SK-N-SH (cell line): ENCODE measurements at regions not wholly inside any gene's neighbourhood (a gene's known extent, or its start where the extent isn't known, plus 50 kb on each side); places are given as distances from the start of the nearest gene placed in this dataset.
A peak's percentile ranks its signal among the peaks of the same experiment; 100 is the strongest.

ENCODE experiments used
- CTCF ChIA-PET: fragments of 300-600, 350-600 bp; formaldehyde crosslinking; extraction: SDS; loops from one replicate; lab custom pipeline; 2021; lab: Yijun Ruan, JAX
- POLR2A ChIA-PET: fragments of 350-600 bp; sonication (Branson Sonifier 250); formaldehyde crosslinking; extraction: SDS; loops from one replicate; lab custom pipeline; 2020; ENCODE audit warnings: antibody characterized with exemption, inconsistent platforms; lab: Yijun Ruan, JAX
- DNase-seq: peaks from one replicate; pipeline ENCODE4 v3.0.0; 2012
- H2AFZ ChIP-seq: fragments of 200-600 bp; sonication (generic); 2 replicates; pipeline ENCODE4 v1.8.1; 2016; ENCODE audit warnings: antibody characterized with exemption, mild to moderate bottlenecking, low read depth
- H3F3A ChIP-seq: fragments of 200-600 bp; sonication (generic); replicated peaks from 2 replicates; pipeline ENCODE3; 2016; ENCODE audit warnings: antibody characterized with exemption, mild to moderate bottlenecking; ENCODE audit not compliant: insufficient read depth
- H3K27ac ChIP-seq, 2 experiments: fragments of 200-500 bp in 1 of 2; fragments of 200-600 bp in 1 of 2; sonication (Bioruptor generic) in 1 of 2; sonication (generic), shearing (Covaris generic) in 1 of 2; 2 replicates each; pipeline versions ENCODE4 v1.5.1 to v1.6.1; 2014 to 2016; ENCODE audit warnings: low read depth in 2 of 2, inconsistent platforms in 1 of 2, low read length in 1 of 2, mild to moderate bottlenecking in 1 of 2, mixed read lengths in 1 of 2
- H3K27me3 ChIP-seq: fragments of 200-600 bp; sonication (generic), shearing (Covaris generic); 2 replicates; pipeline ENCODE4 v1.6.1; 2016; ENCODE audit warnings: mixed run types; ENCODE audit not compliant: insufficient read depth
- H3K36me3 ChIP-seq, 2 experiments: fragments of 200-500 bp in 1 of 2; fragments of 200-600 bp in 1 of 2; sonication (Bioruptor generic) in 1 of 2; sonication (generic) in 1 of 2; replicated peaks in 1 of 2; 2 replicates each; pipeline versions ENCODE3 to v1.5.1; 2014 to 2016; ENCODE audit warnings: low read length in 1 of 2, mild to moderate bottlenecking in 1 of 2; ENCODE audit not compliant: insufficient read depth in 2 of 2, control insufficient read depth in 1 of 2
- H3K4me1 ChIP-seq, 2 experiments: fragments of 200-500 bp in 1 of 2; fragments of 200-600 bp in 1 of 2; sonication (Bioruptor generic) in 1 of 2; sonication (generic), shearing (Covaris generic) in 1 of 2; 2 replicates each; pipeline versions ENCODE4 v1.5.1 to v1.6.1; 2014 to 2016; ENCODE audit warnings: low read depth in 1 of 2, low read length in 1 of 2, mixed run types in 1 of 2; ENCODE audit not compliant: insufficient read depth in 2 of 2, control insufficient read depth in 1 of 2
- H3K4me2 ChIP-seq: fragments of 200-600 bp; sonication (generic), shearing (Covaris generic); 2 replicates; pipeline ENCODE4 v1.6.1; 2017; ENCODE audit warnings: mixed run types
- H3K4me3 ChIP-seq, 2 experiments: fragments of 200-500 bp in 1 of 2; fragments of 200-600 bp in 1 of 2; sonication (Bioruptor generic) in 1 of 2; sonication (generic), shearing (Covaris generic) in 1 of 2; 2 replicates each; pipeline versions ENCODE4 v1.5.1 to v1.8.1; 2014 to 2016; ENCODE audit warnings: low read depth in 2 of 2, inconsistent platforms in 1 of 2, low read length in 1 of 2, mild to moderate bottlenecking in 1 of 2, mixed read lengths in 1 of 2, moderate library complexity in 1 of 2
- H3K79me2 ChIP-seq: fragments of 200-600 bp; sonication (generic); 2 replicates; pipeline ENCODE4 v1.8.1; 2017; ENCODE audit warnings: mild to moderate bottlenecking; ENCODE audit not compliant: insufficient read depth
- H3K9ac ChIP-seq: fragments of 200-600 bp; sonication (generic); 2 replicates; pipeline ENCODE4 v1.6.1; 2017; ENCODE audit warnings: mixed run types
- H3K9me2 ChIP-seq: fragments of 200-600 bp; sonication (generic); 2 replicates; pipeline ENCODE4 v1.6.1; 2017; ENCODE audit warnings: mixed run types
- H3K9me3 ChIP-seq: fragments of 200-600 bp; sonication (generic); 2 replicates; pipeline ENCODE4 v1.6.1; 2017; ENCODE audit warnings: mixed run types, mild to moderate bottlenecking, moderate library complexity
- H4K20me1 ChIP-seq: fragments of 200-600 bp; sonication (generic); 2 replicates; pipeline ENCODE4 v1.6.1; 2017; ENCODE audit warnings: mild to moderate bottlenecking, mixed run types; ENCODE audit not compliant: insufficient read depth
- CTCF ChIP-seq: fragments of 200-600 bp; sonication (generic); IDR thresholded peaks from 2 replicates; pipeline ENCODE4 v1.6.1; 2017; ENCODE audit warnings: antibody characterized with exemption, mild to moderate bottlenecking, moderate library complexity
- EP300 ChIP-seq, 2 experiments: IDR thresholded peaks; 2 replicates each; pipeline versions ENCODE4 v1.4.0 to v1.6.1; 2012; ENCODE audit warnings: borderline replicate concordance in 1 of 2, low read depth in 1 of 2, low read length in 1 of 2
- EZH2phosphoT487 ChIP-seq: fragments of 200-600 bp; sonication (generic); IDR thresholded peaks from 2 replicates; pipeline ENCODE4 v1.6.1; 2017; ENCODE audit warnings: low read depth, mixed run types, mild to moderate bottlenecking, antibody characterized with exemption, moderate library complexity, borderline replicate concordance
- FOXJ3 ChIP-seq: sonication (generic); formaldehyde crosslinking; IDR thresholded peaks from 2 replicates; pipeline ENCODE4 v1.5.1; 2020; ENCODE audit warnings: mild to moderate bottlenecking, missing genetic modification reagents
- GATA2 ChIP-seq: sonication (generic); formaldehyde crosslinking; IDR thresholded peaks from 2 replicates; pipeline ENCODE4 v1.5.0; 2020; ENCODE audit warnings: mild to moderate bottlenecking, missing genetic modification reagents
- IRF3 ChIP-seq: fragments of 150-350 bp; IDR thresholded peaks from 2 replicates; pipeline ENCODE4 v1.6.1; 2016; ENCODE audit warnings: mild to moderate bottlenecking, low read depth, low read length
- MEF2A ChIP-seq: IDR thresholded peaks from 2 replicates; pipeline ENCODE4 v1.4.0; 2012; ENCODE audit warnings: low read depth, borderline replicate concordance
- MXI1 ChIP-seq: IDR thresholded peaks from 2 replicates; pipeline ENCODE4 v1.6.1; 2012; ENCODE audit warnings: mild to moderate bottlenecking, low read depth, low read length, improper control_type of control experiment
- NFIC ChIP-seq: IDR thresholded peaks from 2 replicates; pipeline ENCODE4 v1.4.0; 2012; ENCODE audit warnings: borderline replicate concordance
- POLR2AphosphoS5 ChIP-seq: IDR thresholded peaks from 2 replicates; pipeline ENCODE4 v1.6.1; 2012; ENCODE audit warnings: low read depth, low read length
- RAD21 ChIP-seq: IDR thresholded peaks from 2 replicates; pipeline ENCODE4 v1.6.1; 2012; ENCODE audit warnings: mild to moderate bottlenecking, low read length
- RCOR1 ChIP-seq: fragments of 150-350 bp; IDR thresholded peaks from 2 replicates; pipeline ENCODE4 v1.6.1; 2017; ENCODE audit warnings: antibody characterized with exemption, low read length
- RXRA ChIP-seq: IDR thresholded peaks from 2 replicates; pipeline ENCODE4 v1.4.0; 2012; ENCODE audit warnings: low read depth, mild to moderate bottlenecking, borderline replicate concordance
- SIN3A ChIP-seq: IDR thresholded peaks from 2 replicates; pipeline ENCODE4 v1.6.1; 2012; ENCODE audit warnings: low read depth, mild to moderate bottlenecking, low read length, moderate library complexity, borderline replicate concordance
- TAF1 ChIP-seq: IDR thresholded peaks from 2 replicates; pipeline ENCODE4 v1.6.1; 2012; ENCODE audit warnings: low read depth, mild to moderate bottlenecking, low read length, moderate library complexity, borderline replicate concordance
- TEAD4 ChIP-seq: IDR thresholded peaks from 2 replicates; pipeline ENCODE4 v1.4.0; 2012; ENCODE audit warnings: mild to moderate bottlenecking, borderline replicate concordance; ENCODE audit not compliant: insufficient read depth
- USF2 ChIP-seq: fragments of 150-350 bp; IDR thresholded peaks from 2 replicates; pipeline ENCODE4 v1.6.1; 2017; ENCODE audit warnings: antibody characterized with exemption, low read length, low read depth, borderline replicate concordance
- YY1 ChIP-seq: IDR thresholded peaks from 2 replicates; pipeline ENCODE4 v1.4.0; 2012; ENCODE audit warnings: low read depth, mild to moderate bottlenecking
- WGBS: methylation state at CpG from one replicate; pipeline ENCODE4 v1.1.6; 2017; ENCODE audit warnings: low lambda C conversion rate; 5-methylcytosine and 5-hydroxymethylcytosine counted together

GRCh38 chr5:93303291-93303691, 277.7 kb downstream of the NR2F1-AS1 start (continued):
- TF ChIP-seq EZH2phosphoT487, result no peak
- 0 out of 2 replicates have a peak, but pooled peaks have one; percentile 39 for TF ChIP-seq FOXJ3 (CRISPR knock-in tag)
- peak; percentile 70 for TF ChIP-seq GATA2 (CRISPR knock-in tag)
- TF ChIP-seq IRF3, result no peak
- TF ChIP-seq YY1, result no peak
- TF ChIP-seq SIN3A, result no peak
- TF ChIP-seq MEF2A, result no peak
- TF ChIP-seq NFIC, result no peak

DNA sequence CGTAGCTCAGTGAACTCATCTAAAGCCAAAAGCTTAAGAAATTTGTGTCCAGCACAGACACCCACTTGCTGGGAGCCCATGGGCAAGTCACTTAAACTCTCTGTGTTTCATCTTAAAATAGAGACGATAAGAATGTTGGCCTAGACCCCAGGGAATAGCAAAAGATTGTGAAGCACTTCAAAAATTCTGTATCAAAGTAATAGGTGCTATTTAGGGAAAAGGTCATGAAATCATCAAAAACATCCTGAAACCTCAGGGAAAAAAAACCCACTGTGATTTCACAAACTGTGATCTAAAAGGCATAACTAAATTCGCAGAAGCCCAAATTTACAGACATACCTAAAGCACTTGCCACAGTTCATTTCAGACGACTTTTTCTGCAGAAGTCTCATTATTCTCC, 278.3 kb downstream of the NR2F1-AS1 start:
- ChIA-PET CTCF (interaction anchor here (1.7 kb wide), 1 partner anchor 9 kb away, joined by 6 read pairs; no protein-coding TSS in a partner anchor), POLR2A (no interaction called here)
- Histone ChIP-seq H3K36me3 (no peaks in the 10 kb centered on the region), H3K9me2 (no peaks in the 10 kb centered on the region)
- TF ChIP-seq EZH2phosphoT487 (no peak), TAF1 (no peak), SIN3A (no peak), MXI1 (no peak), YY1 (no peak), USF2 (no peak), POLR2AphosphoS5 (no peak), FOXJ3 (CRISPR knock-in tag) (no peak), RXRA (no peak), EP300 (IDR thresholded peaks at IDR 0.05; ENCODE audit: borderline replicate concordance in 1 of 2, low read depth in 1 of 2, low read length in 1 of 2) (no peak), RAD21 (no peak), RCOR1 (no peak), TEAD4 (no peak), CTCF (no peak)
- TF ChIP-seq, all 33 proteins: peak for 0
- no peaks in the 10 kb centered on the region for H3F3A ChIP-seq
- H3K9me3 ChIP-seq, result no peaks in the 10 kb centered on the region
- no peak for DNase-seq
- no peaks in the 10 kb centered on the region for H4K20me1 ChIP-seq
- WGBS, result 79% methylated on average over 4 of the region's 4 CpGs
- no peak overlapping the region for H3K9ac ChIP-seq
- no peak overlapping the region for H3K4me2 ChIP-seq
- H3K4me1 ChIP-seq, result peaks cover 6 to 12% of the 10 kb centered on the region in 2 experiments; a peak in 3 of 4 replicates
- H3K79me2 ChIP-seq, result no peaks in the 10 kb centered on the region
- no peak overlapping the region for H2AFZ ChIP-seq
- no peak overlapping the region for H3K4me3 ChIP-seq
- H3K27ac ChIP-seq, result peak overlapping the region in 1 of 2 experiments; percentile 55; a peak in 1 of 4 replicates
- no peaks in the 10 kb centered on the region for H3K27me3 ChIP-seq
